Common myeloid progenitor, CD34-positive (primary cell): ENCODE measurements at regions not wholly inside any gene's neighbourhood (a gene's known extent, or its start where the extent isn't known, plus 50 kb on each side); places are given as distances from the start of the nearest gene placed in this dataset.

ENCODE experiments used
- CTCF ChIA-PET: fragments of 350-600 bp; sonication (Branson Sonifier 250); formaldehyde crosslinking; loops from one replicate; lab custom pipeline; 2021; ENCODE audit warnings: antibody characterized with exemption; lab: Charles Lee
- POLR2A ChIA-PET: fragments of 350-600 bp; sonication (Branson Sonifier 250); formaldehyde crosslinking; loops from one replicate; lab custom pipeline; 2021; ENCODE audit warnings: antibody characterized with exemption; lab: Charles Lee
- DNase-seq, 3 donors: peaks; one replicate each; pipeline versions ENCODE4 v3.0.0 to v3.0.0-alpha.2; 2013
- H3K27ac ChIP-seq, 2 experiments: 1 replicate in 1 of 2; 2 replicates in 1 of 2; pipeline ENCODE4 v1.7.0; 2013; ENCODE audit warnings: inconsistent platforms in 2 of 2, low read length in 2 of 2, mild to moderate bottlenecking in 2 of 2, low read depth in 1 of 2, moderate library complexity in 1 of 2; ENCODE audit not compliant: severe bottlenecking in 2 of 2, insufficient read depth in 1 of 2, poor library complexity in 1 of 2
- H3K27me3 ChIP-seq, 5 experiments: replicated peaks in 2 of 5; 1 replicate in 3 of 5; 2 replicates in 2 of 5; pipeline versions ENCODE4 v1.6.1 to v1.7.0; 2013; ENCODE audit warnings: low read length in 4 of 5, mild to moderate bottlenecking in 2 of 5, moderate library complexity in 2 of 5, inconsistent platforms in 1 of 5; ENCODE audit not compliant: insufficient read depth in 5 of 5, control insufficient read depth in 4 of 5
- H3K36me3 ChIP-seq, 4 experiments: 1 replicate in 2 of 4; 2 replicates in 2 of 4; pipeline versions ENCODE4 v1.6.1 to v1.7.0; 2013; ENCODE audit warnings: low read length in 3 of 4, control low read depth in 1 of 4, mild to moderate bottlenecking in 1 of 4; ENCODE audit not compliant: control insufficient read depth in 4 of 4, insufficient read depth in 4 of 4
- H3K4me1 ChIP-seq, 4 experiments: 1 replicate in 3 of 4; 2 replicates in 1 of 4; pipeline versions ENCODE4 v1.6.1 to v1.7.1; 2013; ENCODE audit warnings: low read length in 3 of 4, mild to moderate bottlenecking in 3 of 4, control low read depth in 1 of 4, inconsistent platforms in 1 of 4, moderate library complexity in 1 of 4; ENCODE audit not compliant: control insufficient read depth in 4 of 4, insufficient read depth in 4 of 4; ENCODE audit errors: control extremely low read depth in 1 of 4
- H3K4me3 ChIP-seq, 7 experiments: 1 replicate in 4 of 7; 2 replicates in 3 of 7; pipeline versions ENCODE4 v1.5.1 to v1.7.0; 2013; ENCODE audit warnings: mild to moderate bottlenecking in 7 of 7, low read length in 6 of 7, moderate library complexity in 6 of 7, inconsistent platforms in 2 of 7, low read depth in 2 of 7, control low read depth in 1 of 7; ENCODE audit not compliant: insufficient read depth in 4 of 7, control insufficient read depth in 1 of 7; ENCODE audit errors: extremely low read depth in 1 of 7
- H3K9me3 ChIP-seq, 5 experiments: 1 replicate in 4 of 5; 2 replicates in 1 of 5; pipeline versions ENCODE4 v1.6.1 to v1.7.1; 2013; ENCODE audit warnings: low read length in 4 of 5, mild to moderate bottlenecking in 2 of 5, inconsistent platforms in 1 of 5, low read depth in 1 of 5, moderate library complexity in 1 of 5; ENCODE audit not compliant: control insufficient read depth in 4 of 5, insufficient read depth in 2 of 5; ENCODE audit errors: control extremely low read depth in 1 of 5
- WGBS: methylation state at CpG from one replicate; pipeline ENCODE4 v1.1.5; 2013; ENCODE audit not compliant: insufficient coverage; 5-methylcytosine and 5-hydroxymethylcytosine counted together

DNA sequence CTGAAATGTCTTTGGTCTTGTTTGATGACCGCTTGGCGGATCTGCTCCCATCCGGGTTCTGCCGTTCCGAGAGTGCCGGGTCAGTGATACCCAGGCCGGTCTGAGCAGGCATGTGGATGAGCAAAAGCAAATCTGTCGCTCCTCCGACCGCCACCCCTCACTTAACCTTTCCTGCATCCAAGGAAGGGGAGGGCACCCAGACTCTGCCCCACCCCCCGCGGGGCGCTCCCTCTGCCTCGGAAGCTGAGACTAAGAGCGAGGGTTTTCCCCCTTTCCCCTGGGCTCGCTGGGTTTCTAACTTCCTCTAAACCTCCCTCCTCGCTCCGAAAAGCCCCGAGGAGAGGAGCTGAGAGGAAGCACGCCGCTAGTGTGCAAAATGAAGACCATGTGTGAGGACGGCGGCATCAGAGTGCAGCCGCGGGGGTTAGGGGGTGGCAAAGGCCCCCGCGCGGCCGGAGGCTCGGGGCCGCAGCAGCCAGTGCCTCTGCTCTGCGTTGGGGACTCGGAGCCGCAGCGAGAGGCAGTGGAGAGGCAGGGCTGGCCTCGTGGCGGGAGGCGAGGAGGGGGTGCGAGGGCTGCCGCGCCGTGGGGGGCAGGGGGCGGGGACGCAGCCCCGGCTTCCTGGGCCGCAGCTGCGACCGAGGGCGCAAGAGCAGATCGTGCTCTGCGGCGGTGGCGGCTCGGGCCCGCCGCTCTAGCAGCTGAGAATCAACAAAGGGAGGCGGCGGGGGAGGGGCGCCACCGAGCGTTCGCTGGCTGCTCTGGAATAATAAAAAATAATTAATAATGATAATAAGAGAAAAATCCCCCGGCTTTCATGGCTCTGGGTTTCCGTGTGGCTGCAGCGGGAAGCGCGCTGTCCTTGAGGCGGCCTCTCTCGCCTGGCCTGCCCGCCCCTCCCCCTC, 55.8 kb upstream of the BCOR start:
- CTCF ChIA-PET = interaction anchor here (0.8 to 2.3 kb wide), 6 partner anchors 9 to 442 kb away, joined by 3 to 8 read pairs (median 4); no protein-coding TSS in a partner anchor
- Histone ChIP-seq H3K27me3 (peaks cover 0 to 97% (median 0%) of the 10 kb centered on the region in 5 experiments), H3K27ac (peak overlapping the region in 1 of 2 experiments; percentile 64), H3K4me1 (peaks cover 11 to 81% (median 66%) of the 10 kb centered on the region in 4 experiments), H3K4me3 (peak overlapping the region; percentile 26 to 75 (median 59)), H3K36me3 (no peaks in the 10 kb centered on the region), H3K9me3 (no peaks in the 10 kb centered on the region)
- DNase-seq = peak; percentile 55 to 86 (median 86)
- POLR2A ChIA-PET = interaction anchor here (0.6 to 2.2 kb wide), 7 partner anchors 16 to 1484 kb away, joined by 3 to 17 read pairs (median 5); no protein-coding TSS in a partner anchor
- WGBS = 7% methylated on average over 35 of the region's 70 CpGs

GRCh38 chrX:40152741-40153344, 55.1 kb upstream of the BCOR start:
- Histone ChIP-seq H3K27ac (peak overlapping the region in 1 of 2 experiments; percentile 64), H3K4me3 (peak overlapping the region in 6 of 7 experiments; percentile 36 to 75 (median 54)), H3K36me3 (no peaks in the 10 kb centered on the region), H3K9me3 (no peaks in the 10 kb centered on the region), H3K4me1 (peaks cover 11 to 83% (median 71%) of the 10 kb centered on the region in 4 experiments), H3K27me3 (peaks cover 0 to 97% (median 0%) of the 10 kb centered on the region in 5 experiments)
- POLR2A ChIA-PET = interaction anchor here (0.7 to 2.2 kb wide), 6 partner anchors 17 to 56 kb away, joined by 3 to 17 read pairs (median 6); no protein-coding TSS in a partner anchor
- CTCF ChIA-PET = interaction anchor here (1.1 to 2.3 kb wide), 6 partner anchors 16 to 442 kb away, joined by 3 to 8 read pairs (median 4); no protein-coding TSS in a partner anchor
- no peak for DNase-seq
- WGBS = 9% methylated on average over 36 of the region's 47 CpGs

DNA sequence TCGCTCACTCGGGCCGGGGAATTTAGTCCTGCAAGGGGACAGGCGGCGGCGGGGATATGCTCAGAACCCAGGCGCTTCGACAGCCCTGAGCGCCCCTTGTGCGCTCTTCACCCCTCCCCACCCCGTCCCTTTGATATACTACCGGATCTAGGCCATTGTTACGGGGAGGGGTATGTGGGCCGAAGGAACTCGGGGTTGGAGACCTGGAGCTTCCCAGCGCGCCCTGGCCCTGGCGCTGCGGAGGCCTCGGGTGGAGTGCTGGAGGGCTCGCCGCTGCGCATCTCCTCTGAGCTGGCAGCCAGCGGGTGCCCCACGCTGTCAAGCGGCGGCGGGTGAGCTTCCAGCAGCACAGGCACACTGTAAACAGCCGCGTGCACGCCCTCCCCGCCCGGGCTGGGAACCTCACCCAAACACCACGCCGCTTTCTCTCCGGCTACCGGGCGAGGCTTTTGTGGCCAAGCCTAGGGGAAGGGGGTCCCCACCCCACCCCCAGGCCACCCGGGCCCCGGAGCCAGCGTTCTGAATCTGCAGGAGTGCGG, 54.5 kb upstream of the BCOR start:
- WGBS = 5% methylated on average over 18 of the region's 42 CpGs
- peak overlapping the region in 1 of 2 experiments; percentile 64 for H3K27ac ChIP-seq
- peaks cover 0 to 4% (median 0%) of the 10 kb centered on the region in 5 experiments for H3K9me3 ChIP-seq
- peaks cover 0 to 97% (median 0%) of the 10 kb centered on the region in 5 experiments for H3K27me3 ChIP-seq
- ChIA-PET POLR2A (interaction anchor here (0.7 to 2.2 kb wide), 5 partner anchors 17 to 56 kb away, joined by 3 to 17 read pairs (median 8); no protein-coding TSS in a partner anchor), CTCF (interaction anchor here (1.2 to 2.3 kb wide), 2 partner anchors 16 to 21 kb away, joined by 4 to 8 read pairs; no protein-coding TSS in a partner anchor)
- peak overlapping the region in 5 of 7 experiments; percentile 47 to 75 (median 59) for H3K4me3 ChIP-seq
- DNase-seq = peak in 1 of 3 donors; percentile 54
- H3K36me3 ChIP-seq = no peaks in the 10 kb centered on the region
- peaks cover 11 to 83% (median 71%) of the 10 kb centered on the region in 4 experiments for H3K4me1 ChIP-seq

DNA sequence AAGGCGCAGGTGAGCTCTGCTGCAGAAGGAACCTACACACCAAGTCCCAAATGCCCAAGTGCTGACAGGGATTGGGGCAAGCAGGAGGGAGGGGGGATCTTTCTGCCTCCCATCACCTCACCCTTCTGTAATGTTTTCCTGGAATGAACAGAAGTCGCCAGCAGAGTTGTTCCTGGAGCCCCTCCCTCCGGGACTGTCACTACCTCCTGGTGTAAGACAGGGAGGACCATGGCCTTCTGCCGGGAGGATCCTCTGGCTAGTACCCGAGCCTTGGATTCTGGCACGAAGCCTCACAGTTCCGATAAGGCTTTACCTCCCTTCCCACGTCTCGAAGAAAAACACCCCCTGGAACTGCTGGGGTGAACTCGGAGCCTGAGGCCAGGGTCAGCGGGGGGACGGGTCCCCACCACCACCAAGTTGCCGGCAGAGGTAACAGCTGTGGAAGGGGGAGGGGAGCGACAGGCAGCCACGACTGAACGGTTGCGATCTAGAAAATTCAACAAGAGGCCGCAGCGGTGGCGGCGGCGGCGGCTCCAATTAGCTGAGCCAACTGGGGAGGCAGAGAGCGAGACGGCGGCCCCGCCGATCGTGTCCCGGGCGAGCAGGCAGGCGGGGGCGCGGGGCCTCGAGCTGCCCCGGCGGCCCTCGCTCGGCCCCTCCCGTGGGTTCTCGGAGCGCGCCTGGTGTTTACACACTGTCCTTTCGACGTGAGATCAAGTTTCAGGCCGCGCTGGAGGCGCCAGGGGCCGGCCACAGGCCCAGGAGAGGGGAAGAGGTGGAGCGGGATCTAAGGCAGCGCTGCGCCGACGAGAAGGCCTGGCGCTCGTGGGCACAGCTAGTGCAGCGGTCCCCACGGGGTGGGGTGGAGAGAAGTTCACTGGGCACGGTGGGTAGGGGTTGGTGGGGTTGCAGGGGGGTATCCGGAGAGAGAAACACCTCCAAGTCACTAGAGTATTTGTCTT, 53.7 kb upstream of the BCOR start:
- WGBS = 57% methylated on average over 38 of the region's 60 CpGs
- peak overlapping the region in 1 of 2 experiments; percentile 64 for H3K27ac ChIP-seq
- DNase-seq = peak in 1 of 3 donors; percentile 55
- H3K36me3 ChIP-seq = no peaks in the 10 kb centered on the region
- ChIA-PET POLR2A (interaction anchor here (1.5 to 2.2 kb wide), 2 partner anchors 18 to 43 kb away, joined by 4 to 17 read pairs; no protein-coding TSS in a partner anchor), CTCF (interaction anchor here (1.2 to 2.3 kb wide), 2 partner anchors 17 to 20 kb away, joined by 4 to 8 read pairs; no protein-coding TSS in a partner anchor)
- peaks cover 0 to 97% (median 0%) of the 10 kb centered on the region in 5 experiments for H3K27me3 ChIP-seq
- H3K4me3 ChIP-seq = no peak overlapping the region
- peaks cover 11 to 86% (median 75%) of the 10 kb centered on the region in 4 experiments for H3K4me1 ChIP-seq
- H3K9me3 ChIP-seq = peaks cover 0 to 6% (median 0%) of the 10 kb centered on the region in 5 experiments

DNA sequence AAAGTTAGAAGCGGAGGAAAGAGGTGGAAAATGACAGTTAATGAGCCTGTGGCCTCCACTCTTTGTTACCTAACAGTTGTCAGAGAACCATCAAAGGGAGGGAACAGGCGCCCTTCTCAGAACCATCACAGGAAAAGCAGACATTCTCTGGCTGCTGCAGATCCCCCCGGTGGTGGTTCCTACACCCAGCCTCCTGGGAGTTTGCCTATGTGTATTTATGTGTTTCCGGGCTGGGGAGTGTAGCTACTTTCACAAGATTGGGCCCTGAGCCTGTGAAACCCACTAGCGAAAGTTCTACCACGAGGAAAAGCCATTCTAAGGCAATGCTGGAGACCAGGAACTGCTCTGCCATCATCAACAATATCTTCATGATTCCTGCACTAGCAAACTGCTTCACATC, 52.7 kb upstream of the BCOR start:
- ChIA-PET POLR2A (interaction anchor here (1.1 to 1.3 kb wide), 2 partner anchors 9 to 57 kb away, joined by 3 read pairs; no protein-coding TSS in a partner anchor), CTCF (no interaction called here)
- 26% methylated on average over 3 of the region's 6 CpGs for WGBS
- Histone ChIP-seq H3K4me3 (no peak overlapping the region), H3K27me3 (peaks cover 0 to 97% (median 0%) of the 10 kb centered on the region in 5 experiments), H3K36me3 (no peaks in the 10 kb centered on the region), H3K27ac (no peak overlapping the region), H3K4me1 (peaks cover 11 to 90% (median 78%) of the 10 kb centered on the region in 4 experiments), H3K9me3 (peaks cover 0 to 6% (median 0%) of the 10 kb centered on the region in 5 experiments)
- DNase-seq = no peak
